ENCODE measurements at regions not wholly inside any gene's neighbourhood (a gene's known extent, or its start where the extent isn't known, plus 50 kb on each side); places are given as distances from the start of the nearest gene placed in this dataset.

DNA sequence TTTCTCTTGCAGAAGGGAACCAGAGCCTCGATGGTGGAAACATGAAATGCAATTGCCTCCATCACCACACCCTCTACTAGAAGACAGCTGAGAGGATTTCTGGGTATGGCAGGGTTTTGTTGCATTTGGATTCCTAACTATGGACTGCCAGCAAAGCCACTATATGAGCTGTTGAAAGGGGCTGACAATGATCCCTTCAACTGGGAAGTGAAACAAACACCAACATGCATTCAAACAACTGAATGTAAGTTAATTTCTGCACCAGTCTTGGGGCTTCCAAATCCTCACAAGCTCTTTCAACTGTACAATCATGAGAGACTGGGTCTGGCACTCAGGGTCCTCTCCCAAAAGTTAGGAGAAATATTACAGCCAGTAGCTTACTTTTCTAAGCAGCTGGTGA, 116.7 kb upstream of the PLCL2 start:
- no CpG with 5 or more reads among the region's 1 CpG for WGBS (ENCODE audit: insufficient coverage)
- no peak overlapping the region for H3K27ac ChIP-seq (ENCODE audit: low read length)
- no peaks in the 10 kb centered on the region for H3K36me3 ChIP-seq (ENCODE audit: control insufficient read depth, insufficient read depth, low read length)
- no peaks in the 10 kb centered on the region for H3K9me3 ChIP-seq (ENCODE audit: control insufficient read depth, insufficient read depth, low read length)
- no peak for DNase-seq
- no peaks in the 10 kb centered on the region for H3K27me3 ChIP-seq (ENCODE audit: control insufficient read depth, insufficient read depth, low read length)
- H3K9me3 Mint-ChIP-seq = no peaks in the 10 kb centered on the region
- no peak overlapping the region for H3K4me3 ChIP-seq (ENCODE audit: low read length)
- peaks cover 8% of the 10 kb centered on the region in 2 donors for H3K4me1 Mint-ChIP-seq
- H3K27me3 Mint-ChIP-seq (ENCODE audit: low read depth in 2 of 2) = peaks cover 0 to 19% of the 10 kb centered on the region in 2 donors
- no peaks in the 10 kb centered on the region for H3K36me3 Mint-ChIP-seq
- H3K4me3 Mint-ChIP-seq = no peak overlapping the region
- no peak overlapping the region for H3K27ac Mint-ChIP-seq
- TF ChIP-seq, protein P1, sequence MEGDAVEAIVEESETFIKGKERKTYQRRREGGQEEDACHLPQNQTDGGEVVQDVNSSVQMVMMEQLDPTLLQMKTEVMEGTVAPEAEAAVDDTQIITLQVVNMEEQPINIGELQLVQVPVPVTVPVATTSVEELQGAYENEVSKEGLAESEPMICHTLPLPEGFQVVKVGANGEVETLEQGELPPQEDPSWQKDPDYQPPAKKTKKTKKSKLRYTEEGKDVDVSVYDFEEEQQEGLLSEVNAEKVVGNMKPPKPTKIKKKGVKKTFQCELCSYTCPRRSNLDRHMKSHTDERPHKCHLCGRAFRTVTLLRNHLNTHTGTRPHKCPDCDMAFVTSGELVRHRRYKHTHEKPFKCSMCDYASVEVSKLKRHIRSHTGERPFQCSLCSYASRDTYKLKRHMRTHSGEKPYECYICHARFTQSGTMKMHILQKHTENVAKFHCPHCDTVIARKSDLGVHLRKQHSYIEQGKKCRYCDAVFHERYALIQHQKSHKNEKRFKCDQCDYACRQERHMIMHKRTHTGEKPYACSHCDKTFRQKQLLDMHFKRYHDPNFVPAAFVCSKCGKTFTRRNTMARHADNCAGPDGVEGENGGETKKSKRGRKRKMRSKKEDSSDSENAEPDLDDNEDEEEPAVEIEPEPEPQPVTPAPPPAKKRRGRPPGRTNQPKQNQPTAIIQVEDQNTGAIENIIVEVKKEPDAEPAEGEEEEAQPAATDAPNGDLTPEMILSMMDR (IDR thresholded peaks at IDR 0.05) = no peak
- ATAC-seq = no peak
- H3K4me1 ChIP-seq (ENCODE audit: control insufficient read depth, insufficient read depth, low read length) = no peaks in the 10 kb centered on the region
- intact Hi-C loops (cut with micrococcal nuclease) = no loop called here

DNA sequence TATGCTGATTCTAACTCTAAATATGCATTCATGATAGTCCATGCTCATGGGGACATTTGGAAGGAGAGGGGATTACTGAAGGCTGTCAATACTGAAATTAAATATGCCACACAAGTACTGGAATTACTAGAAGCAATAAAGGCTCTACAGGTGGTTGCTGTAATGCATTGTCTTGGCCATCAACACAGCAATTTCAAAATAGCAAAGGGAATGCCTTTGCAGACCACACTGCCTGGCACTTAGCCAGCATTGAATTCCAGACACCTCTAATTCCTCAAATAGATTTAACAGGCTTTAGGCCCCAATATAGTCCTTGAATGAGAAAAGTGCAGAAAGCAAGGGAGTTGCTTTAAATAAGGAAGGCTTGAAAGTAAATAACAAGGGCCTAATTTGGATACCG, 115.8 kb upstream of the PLCL2 start:
- intact Hi-C loops (cut with micrococcal nuclease) = no loop called here
- no peak overlapping the region for H3K27ac Mint-ChIP-seq
- H3K9me3 ChIP-seq (ENCODE audit: control insufficient read depth, insufficient read depth, low read length) = no peaks in the 10 kb centered on the region

DNA sequence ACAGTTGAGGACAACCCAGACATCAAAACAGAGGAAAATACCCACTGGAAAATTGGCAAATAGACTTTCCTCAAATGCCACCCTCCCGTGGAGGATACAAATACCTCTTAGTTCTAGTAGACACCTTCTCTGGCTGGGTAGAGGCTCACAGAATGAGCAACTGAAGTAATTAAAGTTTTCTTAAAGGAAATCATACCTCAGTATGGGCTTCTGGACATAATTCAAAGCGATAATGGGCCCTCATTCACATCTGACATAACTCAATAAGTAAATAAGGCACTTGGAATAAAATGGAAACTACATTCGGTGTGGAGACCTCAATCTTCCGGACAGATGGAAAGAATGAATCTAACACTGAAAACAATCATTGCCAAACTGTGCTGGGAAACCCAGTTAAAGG, 115.2 kb upstream of the PLCL2 start:
- Histone ChIP-seq H3K27me3 (ENCODE audit: control insufficient read depth, insufficient read depth, low read length) (no peaks in the 10 kb centered on the region), H3K4me3 (ENCODE audit: low read length) (no peak overlapping the region), H3K36me3 (ENCODE audit: control insufficient read depth, insufficient read depth, low read length) (no peaks in the 10 kb centered on the region), H3K27ac (ENCODE audit: low read length) (no peak overlapping the region), H3K4me1 (ENCODE audit: control insufficient read depth, insufficient read depth, low read length) (no peaks in the 10 kb centered on the region), H3K9me3 (ENCODE audit: control insufficient read depth, insufficient read depth, low read length) (no peaks in the 10 kb centered on the region)
- ATAC-seq (no peak), DNase-seq (no peak)
- intact Hi-C loops (cut with micrococcal nuclease) = no loop called here
- Mint-ChIP-seq H3K9me3 (no peaks in the 10 kb centered on the region), H3K27me3 (ENCODE audit: low read depth in 2 of 2) (peaks cover 0 to 11% of the 10 kb centered on the region in 2 donors), H3K36me3 (no peaks in the 10 kb centered on the region), H3K4me1 (peaks cover 14 to 15% of the 10 kb centered on the region in 2 donors), H3K4me3 (no peak overlapping the region), H3K27ac (no peak overlapping the region)
- TF ChIP-seq, protein P1 (IDR thresholded peaks at IDR 0.05) = no peak
- WGBS (ENCODE audit: insufficient coverage) = 98% methylated on average over 3 of the region's 4 CpGs

More for the DNA sequence above, 115.8 kb upstream of the PLCL2 start:
- no peaks in the 10 kb centered on the region for H3K36me3 Mint-ChIP-seq
- H3K4me1 ChIP-seq (ENCODE audit: control insufficient read depth, insufficient read depth, low read length) = no peaks in the 10 kb centered on the region
- peaks cover 0 to 11% of the 10 kb centered on the region in 2 donors for H3K27me3 Mint-ChIP-seq (ENCODE audit: low read depth in 2 of 2)
- H3K4me3 ChIP-seq (ENCODE audit: low read length) = no peak overlapping the region
- H3K4me3 Mint-ChIP-seq = no peak overlapping the region
- H3K4me1 Mint-ChIP-seq = peaks cover 11 to 12% of the 10 kb centered on the region in 2 donors
- 100% methylated on average over 1 of the region's 1 CpG for WGBS (ENCODE audit: insufficient coverage)
- ATAC-seq = no peak
- TF ChIP-seq, protein P1 (IDR thresholded peaks at IDR 0.05) = no peak
- no peaks in the 10 kb centered on the region for H3K9me3 Mint-ChIP-seq
- H3K27ac ChIP-seq (ENCODE audit: low read length) = no peak overlapping the region
- no peaks in the 10 kb centered on the region for H3K36me3 ChIP-seq (ENCODE audit: control insufficient read depth, insufficient read depth, low read length)
- H3K27me3 ChIP-seq (ENCODE audit: control insufficient read depth, insufficient read depth, low read length) = no peaks in the 10 kb centered on the region
- no peak for DNase-seq

DNA sequence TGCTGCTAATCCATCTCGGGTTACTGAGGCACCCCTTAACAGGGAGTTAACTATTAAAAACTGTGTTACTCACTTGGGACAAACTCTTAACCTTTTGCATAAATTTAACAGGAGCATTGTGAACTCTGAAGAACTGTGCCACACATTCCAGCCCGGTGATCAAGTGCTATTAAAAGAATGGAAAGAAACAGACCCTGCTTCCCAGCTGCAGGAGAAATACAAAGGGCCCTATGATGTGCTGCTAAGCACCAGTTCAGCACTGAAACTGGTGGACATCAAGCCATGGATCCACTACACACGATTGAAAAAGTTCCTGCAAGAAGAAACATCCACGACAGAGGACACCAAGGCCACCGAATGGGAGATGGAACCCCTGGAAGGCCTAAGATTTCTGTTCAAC, 114.7 kb upstream of the PLCL2 start:
- H3K27ac Mint-ChIP-seq = no peak overlapping the region
- Histone ChIP-seq H3K4me1 (ENCODE audit: control insufficient read depth, insufficient read depth, low read length) (no peaks in the 10 kb centered on the region), H3K4me3 (ENCODE audit: low read length) (no peak overlapping the region), H3K27ac (ENCODE audit: low read length) (no peak overlapping the region), H3K27me3 (ENCODE audit: control insufficient read depth, insufficient read depth, low read length) (no peaks in the 10 kb centered on the region), H3K9me3 (ENCODE audit: control insufficient read depth, insufficient read depth, low read length) (no peaks in the 10 kb centered on the region), H3K36me3 (ENCODE audit: control insufficient read depth, insufficient read depth, low read length) (no peaks in the 10 kb centered on the region)
- H3K4me3 Mint-ChIP-seq = no peak overlapping the region
- no peak for ATAC-seq
- WGBS (ENCODE audit: insufficient coverage) = 79% methylated on average over 5 of the region's 5 CpGs
- H3K9me3 Mint-ChIP-seq = no peaks in the 10 kb centered on the region
- peaks cover 0 to 8% of the 10 kb centered on the region in 2 donors for H3K27me3 Mint-ChIP-seq (ENCODE audit: low read depth in 2 of 2)
- TF ChIP-seq, protein P1 (IDR thresholded peaks at IDR 0.05) = no peak
- no peaks in the 10 kb centered on the region for H3K36me3 Mint-ChIP-seq
- no peak for DNase-seq
- intact Hi-C loops (cut with micrococcal nuclease) = no loop called here
- peaks cover 18 to 19% of the 10 kb centered on the region in 2 donors for H3K4me1 Mint-ChIP-seq
